ENCODE measurements at regions not wholly inside any gene's neighbourhood (a gene's known extent, or its start where the extent isn't known, plus 50 kb on each side); places are given as distances from the start of the nearest gene placed in this dataset.
"Not testable (repeated sequence)": the region's sequence is repeated elsewhere in the genome, so short reads cannot be mapped to it uniquely, and the experiment has no call there.

- no peak for DNase-seq
These were observed 64.0 kb downstream of the EBNA1BP2 start for GRCh38 chr1:43108080-43108479.

- no peak for DNase-seq
These were observed 64.4 kb downstream of the EBNA1BP2 start for GRCh38 chr1:43107664-43108063.

DNA sequence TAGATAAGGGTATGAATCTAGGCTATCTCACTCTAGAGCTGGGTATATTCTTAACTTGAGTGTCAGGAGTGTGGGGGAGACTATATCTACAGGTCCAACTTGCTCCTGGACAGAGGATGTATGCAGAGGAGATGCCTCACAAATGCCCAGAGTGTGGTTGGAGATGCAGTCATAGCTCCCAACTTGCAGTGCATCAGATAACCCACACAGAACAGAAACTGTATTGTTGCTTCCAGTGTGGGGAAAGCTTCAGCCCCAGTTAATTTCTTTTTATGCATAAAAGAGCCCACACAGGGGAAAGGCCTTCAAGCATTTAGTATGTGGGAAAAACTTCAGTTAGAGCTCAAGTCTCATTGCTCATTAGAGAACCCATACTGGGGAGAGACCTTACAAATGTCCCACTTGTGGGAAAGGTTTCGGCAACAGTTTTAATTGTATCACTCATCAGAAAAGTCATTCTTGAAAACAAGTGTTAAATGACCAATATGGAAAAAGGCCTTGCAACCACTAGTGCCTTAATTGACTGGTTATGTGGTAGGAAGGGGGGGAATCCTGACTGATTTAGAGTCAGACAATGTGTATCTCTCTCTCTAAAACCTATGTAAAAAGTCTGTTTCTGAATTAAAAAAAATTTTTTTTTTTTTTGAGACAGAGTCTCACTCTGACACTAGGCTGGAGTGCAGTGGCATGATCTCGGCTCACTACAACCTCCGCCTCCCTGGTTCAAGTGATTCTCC is 67.9 kb downstream of the EBNA1BP2 start:
- no peak for DNase-seq

DNA sequence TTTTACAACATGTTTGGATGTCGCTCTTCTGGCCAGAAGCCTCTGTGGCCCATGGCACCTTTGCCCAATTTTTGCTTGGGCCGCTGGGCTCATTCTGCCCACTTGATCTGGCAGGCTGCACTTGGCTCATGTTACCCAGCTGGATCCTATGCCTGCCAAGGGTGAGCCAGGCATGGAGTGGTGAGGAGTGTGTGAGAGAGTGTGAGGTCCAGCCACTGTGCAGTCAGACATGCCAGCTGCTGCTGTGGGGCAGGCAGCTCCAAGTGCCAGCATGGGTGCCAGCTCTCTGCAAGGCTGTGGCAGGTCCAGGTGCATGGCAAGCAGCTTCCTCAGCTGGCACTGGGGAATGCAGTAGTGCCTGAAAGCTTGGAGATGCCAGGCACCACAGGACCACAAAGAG is 71.0 kb downstream of the EBNA1BP2 start:
- no peak for DNase-seq

DNA sequence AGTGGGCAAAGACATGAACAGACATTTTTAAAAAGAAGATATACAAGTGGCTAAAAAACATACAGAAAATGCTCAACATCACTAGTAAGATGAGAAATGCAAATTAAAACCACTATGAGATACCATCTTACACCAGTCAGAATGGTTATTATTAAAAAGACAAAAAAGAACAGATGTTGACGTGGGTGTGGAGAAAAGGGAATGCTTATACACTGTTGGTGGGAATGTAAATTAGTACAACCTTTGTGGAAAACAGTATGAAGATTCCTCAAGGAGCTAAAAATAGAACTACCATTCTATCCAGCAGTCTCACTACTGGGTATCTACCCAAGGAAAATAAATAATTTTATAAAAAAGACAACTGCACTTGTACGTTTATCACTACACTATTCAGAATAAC is 73.9 kb downstream of the EBNA1BP2 start:
- DNase-seq: no peak

- not testable (repeated sequence) for DNase-seq
These were observed 75.6 kb downstream of the EBNA1BP2 start for GRCh38 chr1:43096528-43096927.

DNA sequence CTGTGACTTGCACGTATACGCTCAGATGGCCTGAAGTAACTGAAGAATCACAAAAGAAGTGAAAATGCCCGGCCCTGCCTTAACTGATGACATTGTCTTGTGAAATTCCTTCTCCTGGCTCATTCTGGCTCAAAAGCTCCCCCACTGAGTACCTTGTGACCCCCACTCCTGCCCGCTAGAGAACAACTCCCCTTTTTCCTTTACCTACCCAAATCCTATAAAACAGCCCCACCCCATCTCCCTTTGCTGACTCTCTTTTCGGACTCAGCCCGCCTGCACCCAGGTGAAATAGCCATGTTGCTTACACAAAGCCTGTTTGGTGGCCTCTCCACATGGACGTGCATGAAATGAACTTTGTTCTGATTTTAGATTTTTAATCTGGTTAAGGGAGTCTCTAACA is 81.3 kb downstream of the EBNA1BP2 start:
- not testable (repeated sequence) for DNase-seq

DNA sequence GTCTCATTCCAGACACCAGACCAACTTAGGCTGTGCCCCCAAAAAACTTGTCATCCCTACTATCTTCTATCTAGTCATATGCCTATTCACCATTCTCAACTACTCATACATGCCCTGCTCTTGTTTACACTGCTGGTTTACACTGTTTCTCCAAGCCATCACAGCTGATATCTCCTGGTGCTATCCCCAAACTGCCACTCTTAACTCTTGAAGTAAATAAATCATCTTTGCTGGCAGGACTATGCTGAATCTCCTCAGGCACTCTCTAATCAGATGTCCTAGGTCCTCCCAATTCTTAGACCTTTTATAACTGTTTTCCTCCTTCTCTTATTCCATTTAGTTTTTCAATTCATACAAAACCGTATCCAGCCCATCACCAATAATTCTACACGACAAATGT is 81.9 kb downstream of the EBNA1BP2 start:
- not testable (repeated sequence) for DNase-seq

- DNase-seq: no peak
These were observed 88.7 kb downstream of the EBNA1BP2 start for GRCh38 chr1:43083375-43083891.

DNA sequence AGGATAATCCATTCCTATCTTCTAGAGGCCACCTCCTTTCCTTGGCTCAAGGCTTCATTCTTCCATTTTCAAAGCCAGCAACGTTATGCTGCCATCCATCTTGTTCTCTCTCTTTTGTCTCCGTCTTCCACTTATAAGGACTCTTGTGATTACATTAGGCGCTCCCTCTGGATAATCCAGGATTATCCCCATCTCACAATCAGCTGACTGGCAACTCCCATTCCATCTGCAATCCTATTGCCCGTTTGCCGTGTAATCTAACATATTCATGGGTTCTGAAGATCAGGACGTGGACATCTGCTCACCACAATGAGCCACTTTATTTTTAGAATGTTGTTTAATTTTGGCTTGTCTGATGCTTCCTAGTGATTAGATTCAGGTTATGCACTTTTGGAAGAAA is 89.3 kb downstream of the EBNA1BP2 start:
- DNase-seq: no peak

- no peak for DNase-seq
These were observed 94.8 kb downstream of the EBNA1BP2 start for GRCh38 chr1:43077273-43077672.

DNA sequence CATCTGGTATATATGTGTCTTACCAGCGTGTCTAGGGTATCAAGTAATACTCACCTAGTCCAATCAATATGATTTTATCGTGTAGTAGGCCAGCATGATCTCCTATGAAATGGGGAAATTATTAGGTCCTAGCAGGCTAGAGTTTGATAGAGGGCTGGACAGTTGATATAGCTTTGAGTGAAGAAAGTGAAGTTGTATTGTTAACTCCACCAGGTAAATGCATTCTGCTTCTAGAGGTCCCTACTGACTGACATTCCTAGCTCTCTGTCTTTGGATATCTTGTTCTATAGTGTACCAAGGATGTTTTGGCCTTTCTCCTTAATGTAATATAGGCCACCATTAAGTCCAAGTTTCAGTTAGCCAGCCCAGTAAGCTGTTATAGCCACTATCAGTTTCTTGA is 97.4 kb downstream of the EBNA1BP2 start:
- DNase-seq: no peak

DNA sequence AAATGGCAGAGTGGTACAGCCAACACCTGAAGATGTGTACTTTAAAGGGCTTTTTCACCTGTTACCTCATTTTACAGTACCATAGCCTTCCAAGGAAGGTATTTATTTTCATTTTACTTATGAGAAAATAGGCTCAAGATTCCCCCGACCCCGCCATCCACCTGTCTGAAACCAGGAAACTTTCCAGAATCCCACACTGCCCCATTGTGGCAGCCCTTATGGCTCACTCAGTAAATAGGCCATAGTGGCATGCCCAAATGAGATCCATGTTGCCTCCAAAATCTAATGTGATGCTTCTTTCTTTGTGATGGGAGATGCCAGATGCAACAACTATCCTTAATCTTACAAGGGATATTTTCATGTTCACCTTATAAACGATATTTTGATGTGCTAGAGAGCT is 97.8 kb downstream of the EBNA1BP2 start:
- DNase-seq: no peak

DNA sequence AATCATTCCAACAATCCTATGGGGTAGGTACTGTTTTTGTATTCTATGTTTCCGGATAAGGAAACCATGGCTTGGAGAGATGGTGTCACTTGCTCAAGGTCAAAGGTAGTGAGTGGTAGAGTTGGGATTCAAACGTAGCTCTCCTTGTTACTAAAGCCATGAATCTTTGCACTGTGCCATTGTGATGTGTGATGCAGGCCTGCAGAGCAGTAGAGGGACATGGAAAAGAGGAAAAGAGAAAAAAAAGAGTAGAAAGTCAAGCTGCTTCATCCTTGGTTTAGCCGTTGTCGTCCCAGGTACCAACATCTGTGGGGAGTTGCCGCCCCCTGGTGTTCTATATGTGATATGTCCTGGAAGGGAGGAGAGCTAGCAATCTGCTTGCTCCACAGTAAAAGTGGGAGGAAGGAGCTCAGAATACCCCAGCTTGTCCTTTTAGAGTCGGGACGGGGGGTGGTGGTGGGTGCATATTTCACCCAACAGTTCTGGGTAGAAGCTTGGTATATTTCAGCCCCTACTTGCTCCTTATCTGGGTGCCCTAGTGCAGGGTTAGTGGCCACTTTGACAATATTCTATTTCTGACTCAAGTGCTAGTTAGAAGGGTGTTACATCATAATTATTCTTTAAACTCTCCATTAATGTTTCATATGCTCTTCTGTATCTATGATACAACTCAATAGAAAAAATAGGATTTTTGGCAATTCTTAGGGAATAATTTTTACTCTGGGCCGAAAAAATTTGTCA is 98.4 kb downstream of the EBNA1BP2 start:
- peak; percentile 75 for DNase-seq

DNA sequence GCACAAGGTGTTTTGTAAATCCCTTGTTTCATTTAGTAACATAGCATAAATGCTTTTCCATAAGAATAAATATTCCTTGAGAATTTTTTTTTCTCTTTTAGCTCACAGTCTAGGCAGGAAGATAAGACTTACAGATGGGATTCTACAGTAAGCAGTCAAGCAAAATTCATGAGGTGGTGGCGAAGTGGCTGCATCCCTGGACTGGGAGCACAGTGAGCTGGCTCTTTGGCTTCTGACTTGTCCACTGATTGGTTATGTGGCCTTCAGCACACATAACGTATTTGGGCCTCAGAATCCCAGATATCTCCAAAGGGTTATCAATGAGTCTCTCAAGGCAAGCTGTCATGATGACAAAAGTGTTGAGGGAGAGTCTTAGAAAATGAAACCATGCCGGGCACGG is 99.8 kb downstream of the EBNA1BP2 start:
- no peak for DNase-seq

DNA sequence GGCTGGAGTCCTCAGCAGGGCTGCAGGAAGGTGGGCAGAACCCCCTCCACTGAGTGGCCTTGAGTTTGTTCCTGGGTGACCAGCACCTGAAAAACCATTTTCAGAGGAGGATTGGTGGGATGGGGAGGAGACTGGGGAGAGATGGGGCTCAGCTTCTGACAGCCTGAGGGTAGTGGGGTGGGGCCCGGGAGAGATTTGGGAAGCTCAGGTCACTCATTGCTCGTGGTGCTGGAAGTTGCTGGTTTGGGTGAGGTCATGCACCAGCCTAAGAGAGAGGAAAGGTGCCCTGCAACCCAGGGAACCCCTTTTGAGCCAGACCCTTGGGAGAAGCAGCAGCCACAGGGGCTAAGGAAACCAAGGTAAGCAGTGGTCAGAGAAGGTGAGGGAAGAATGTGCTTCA is 100.8 kb downstream of the EBNA1BP2 start:
- no peak for DNase-seq

- no peak for DNase-seq
These were observed 102.5 kb downstream of the EBNA1BP2 start for GRCh38 chr1:43069461-43070050.

DNA sequence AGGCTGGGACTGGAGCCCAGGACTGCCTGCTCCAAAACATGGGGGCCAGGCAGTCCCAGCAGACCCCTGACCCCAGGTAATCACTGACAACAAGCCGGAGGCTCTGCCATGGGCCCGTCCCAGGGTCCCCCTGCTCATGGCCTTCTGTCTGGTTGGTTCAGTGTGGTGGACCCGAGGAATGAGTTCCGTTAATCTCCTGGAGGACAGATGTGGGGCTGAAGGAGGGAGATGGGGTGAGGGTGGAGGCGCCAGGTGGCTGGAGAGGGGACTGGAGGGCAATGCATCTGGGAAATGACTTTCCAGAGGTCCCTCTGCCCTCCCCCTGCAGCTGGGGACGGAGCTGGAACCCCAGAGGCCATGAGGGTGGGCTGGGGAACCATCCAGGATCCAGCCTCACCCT is 103.2 kb downstream of the EBNA1BP2 start:
- DNase-seq: no peak

DNA sequence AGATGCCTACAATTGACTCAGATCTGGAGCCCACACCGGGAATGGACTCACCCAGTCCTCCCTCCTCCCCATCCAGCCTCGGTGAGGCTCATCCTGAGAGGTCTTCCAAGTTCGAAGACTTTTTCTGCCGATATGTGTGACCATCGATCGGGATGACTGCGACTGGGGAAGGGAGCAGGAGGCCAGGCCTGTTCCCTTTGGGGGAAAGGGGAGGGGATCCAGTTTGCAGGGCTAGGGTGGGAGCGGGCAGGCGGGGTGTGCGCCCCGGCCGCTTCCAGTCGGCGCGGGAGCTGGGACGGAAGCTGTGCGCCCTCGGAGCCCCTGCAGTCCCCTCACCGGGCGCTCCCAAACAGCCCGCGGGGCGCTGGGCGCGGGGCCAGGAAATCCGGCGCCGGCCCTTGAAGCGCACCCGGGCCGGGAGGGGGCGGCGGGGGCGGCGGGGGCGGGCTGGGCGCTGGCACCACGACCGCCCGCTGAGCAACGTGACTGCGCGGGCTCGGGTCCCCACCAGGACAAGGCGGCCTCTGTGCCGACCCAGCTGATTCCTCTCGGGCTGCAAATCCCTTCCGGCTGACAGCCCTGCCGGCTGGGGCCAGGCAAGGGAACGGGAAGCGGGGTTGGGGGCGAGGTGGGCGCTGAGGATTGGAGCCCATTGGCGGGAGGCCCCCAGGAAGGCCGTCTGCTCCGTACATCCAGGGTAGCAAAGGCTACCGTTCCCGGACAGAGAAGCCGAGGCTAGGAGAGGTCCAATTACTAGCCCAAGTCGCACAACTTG is 103.9 kb downstream of the EBNA1BP2 start:
- no peak for DNase-seq

GRCh38 chr1:43067233-43067745 is 104.8 kb downstream of the EBNA1BP2 start:
- DNase-seq: no peak

GRCh38 chr1:43066578-43066977 is 105.5 kb downstream of the EBNA1BP2 start:
- no peak for DNase-seq

DNA sequence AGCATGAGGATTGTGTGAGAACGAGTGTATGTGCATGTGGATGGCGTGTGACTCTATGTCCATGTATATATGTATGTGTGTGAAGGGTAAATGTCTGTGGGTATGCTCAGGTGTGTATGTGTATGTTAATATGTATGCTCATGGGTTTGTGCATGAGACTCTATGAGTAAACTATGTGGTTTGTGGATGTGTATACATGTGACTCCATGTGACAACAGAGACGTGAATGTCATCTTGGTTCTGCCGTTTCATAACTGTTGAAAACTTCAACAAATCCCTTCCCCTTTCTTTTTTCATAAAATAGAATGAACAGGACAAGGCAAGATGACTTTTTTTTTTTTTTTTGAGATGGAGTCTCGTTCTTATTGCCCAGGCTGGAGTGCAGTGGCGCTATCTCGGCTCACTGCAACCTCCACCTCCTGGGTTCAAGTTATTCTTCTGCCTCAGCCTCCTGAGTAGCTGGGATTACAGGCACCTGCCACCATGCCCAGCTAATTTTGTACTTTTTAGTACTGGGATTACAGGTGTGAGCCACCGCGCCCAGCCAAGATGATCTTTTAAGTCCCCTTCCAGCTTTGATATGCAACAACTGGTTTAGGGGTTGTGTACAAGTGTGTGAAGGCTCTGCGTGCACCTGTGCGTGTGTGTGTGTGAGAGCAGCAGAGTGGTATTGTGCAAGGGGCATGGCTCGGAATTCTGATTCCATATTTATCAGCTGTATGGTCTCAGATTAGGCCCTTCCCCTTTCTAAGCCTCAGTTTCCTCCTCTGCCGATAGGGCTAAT is 106.3 kb downstream of the EBNA1BP2 start:
- DNase-seq: no peak

All from CD4-positive, alpha-beta T cell treated with Interleukin-15 for 1 hour (primary cell).